Ishikawa (cell line): ENCODE measurements at regions not wholly inside any gene's neighbourhood (a gene's known extent, or its start where the extent isn't known, plus 50 kb on each side); places are given as distances from the start of the nearest gene placed in this dataset.

Experiments used
- CEBPB ChIP-seq: IDR thresholded peaks from 2 replicates; pipeline ENCODE4 v1.6.1; 2012
- CREB1 ChIP-seq: IDR thresholded peaks from 2 replicates; pipeline ENCODE4 v1.6.1; 2012; ENCODE audit warnings: low read depth
- EGR1 ChIP-seq: IDR thresholded peaks from 2 replicates; pipeline ENCODE4 v1.6.1; 2012
- EP300 ChIP-seq: IDR thresholded peaks from 2 replicates; pipeline ENCODE4 v1.6.1; 2012; ENCODE audit warnings: borderline replicate concordance
- FOXM1 ChIP-seq: IDR thresholded peaks from 2 replicates; pipeline ENCODE4 v1.6.1; 2012; ENCODE audit warnings: low read depth, borderline replicate concordance
- NFIC ChIP-seq: IDR thresholded peaks from 2 replicates; pipeline ENCODE4 v1.6.1; 2012
- RAD21 ChIP-seq: IDR thresholded peaks from 2 replicates; pipeline ENCODE4 v1.6.1; 2012; ENCODE audit warnings: low read depth
- TAF1 ChIP-seq: IDR thresholded peaks from 2 replicates; pipeline ENCODE4 v1.6.1; 2012; ENCODE audit warnings: low read depth, mild to moderate bottlenecking
- TCF12 ChIP-seq: IDR thresholded peaks from 2 replicates; pipeline ENCODE4 v1.6.1; 2012; ENCODE audit warnings: low read depth
- TEAD4 ChIP-seq: IDR thresholded peaks from 2 replicates; pipeline ENCODE4 v1.6.1; 2012
- YY1 ChIP-seq: IDR thresholded peaks from 2 replicates; pipeline ENCODE4 v1.6.1; 2012; ENCODE audit warnings: low read depth
- ZBTB7A ChIP-seq: IDR thresholded peaks from 2 replicates; pipeline ENCODE4 v1.6.1; 2012; ENCODE audit warnings: low read depth
- TF ChIP-seq, protein P1 (sequence below): IDR thresholded peaks from 2 replicates; pipeline ENCODE4 v1.6.1; 2012; ENCODE audit warnings: low read depth, mild to moderate bottlenecking
- TF ChIP-seq, protein P2 (sequence below): IDR thresholded peaks from 2 replicates; pipeline ENCODE4 v1.6.1; 2012
- TF ChIP-seq, protein P3 (sequence below): IDR thresholded peaks from 2 replicates; pipeline ENCODE4 v1.6.1; 2012

DNA sequence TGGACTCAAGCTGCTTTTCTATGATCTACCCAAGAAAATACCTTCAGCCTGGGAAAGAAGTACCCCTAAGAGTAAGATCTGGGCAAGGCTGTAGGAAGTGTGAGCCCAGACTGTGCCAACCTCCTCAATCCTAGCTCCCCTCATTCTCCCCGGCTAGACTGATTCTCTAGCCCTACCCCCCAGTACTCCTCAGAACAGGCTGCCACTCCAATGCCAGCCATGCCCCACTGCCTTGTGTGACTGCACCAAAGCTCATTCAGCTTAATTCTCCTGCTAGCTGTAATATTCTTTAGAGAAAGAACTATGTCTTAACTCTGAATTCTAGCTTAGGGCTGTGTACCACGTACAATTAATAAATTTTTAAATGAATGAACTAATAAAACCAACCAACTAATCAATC, 92.6 kb upstream of the AKIP1 start:
- TF ChIP-seq FOXM1 = no peak
- TF ChIP-seq, protein P1, sequence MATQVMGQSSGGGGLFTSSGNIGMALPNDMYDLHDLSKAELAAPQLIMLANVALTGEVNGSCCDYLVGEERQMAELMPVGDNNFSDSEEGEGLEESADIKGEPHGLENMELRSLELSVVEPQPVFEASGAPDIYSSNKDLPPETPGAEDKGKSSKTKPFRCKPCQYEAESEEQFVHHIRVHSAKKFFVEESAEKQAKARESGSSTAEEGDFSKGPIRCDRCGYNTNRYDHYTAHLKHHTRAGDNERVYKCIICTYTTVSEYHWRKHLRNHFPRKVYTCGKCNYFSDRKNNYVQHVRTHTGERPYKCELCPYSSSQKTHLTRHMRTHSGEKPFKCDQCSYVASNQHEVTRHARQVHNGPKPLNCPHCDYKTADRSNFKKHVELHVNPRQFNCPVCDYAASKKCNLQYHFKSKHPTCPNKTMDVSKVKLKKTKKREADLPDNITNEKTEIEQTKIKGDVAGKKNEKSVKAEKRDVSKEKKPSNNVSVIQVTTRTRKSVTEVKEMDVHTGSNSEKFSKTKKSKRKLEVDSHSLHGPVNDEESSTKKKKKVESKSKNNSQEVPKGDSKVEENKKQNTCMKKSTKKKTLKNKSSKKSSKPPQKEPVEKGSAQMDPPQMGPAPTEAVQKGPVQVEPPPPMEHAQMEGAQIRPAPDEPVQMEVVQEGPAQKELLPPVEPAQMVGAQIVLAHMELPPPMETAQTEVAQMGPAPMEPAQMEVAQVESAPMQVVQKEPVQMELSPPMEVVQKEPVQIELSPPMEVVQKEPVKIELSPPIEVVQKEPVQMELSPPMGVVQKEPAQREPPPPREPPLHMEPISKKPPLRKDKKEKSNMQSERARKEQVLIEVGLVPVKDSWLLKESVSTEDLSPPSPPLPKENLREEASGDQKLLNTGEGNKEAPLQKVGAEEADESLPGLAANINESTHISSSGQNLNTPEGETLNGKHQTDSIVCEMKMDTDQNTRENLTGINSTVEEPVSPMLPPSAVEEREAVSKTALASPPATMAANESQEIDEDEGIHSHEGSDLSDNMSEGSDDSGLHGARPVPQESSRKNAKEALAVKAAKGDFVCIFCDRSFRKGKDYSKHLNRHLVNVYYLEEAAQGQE = no peak
- TF ChIP-seq YY1 = no peak
- TF ChIP-seq ZBTB7A = no peak
- TF ChIP-seq CEBPB = no peak
- TF ChIP-seq EGR1 = no peak
- TF ChIP-seq TEAD4 = no peak
- TF ChIP-seq, protein P2, sequence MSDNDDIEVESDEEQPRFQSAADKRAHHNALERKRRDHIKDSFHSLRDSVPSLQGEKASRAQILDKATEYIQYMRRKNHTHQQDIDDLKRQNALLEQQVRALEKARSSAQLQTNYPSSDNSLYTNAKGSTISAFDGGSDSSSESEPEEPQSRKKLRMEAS = no peak
- TF ChIP-seq, protein P3, sequence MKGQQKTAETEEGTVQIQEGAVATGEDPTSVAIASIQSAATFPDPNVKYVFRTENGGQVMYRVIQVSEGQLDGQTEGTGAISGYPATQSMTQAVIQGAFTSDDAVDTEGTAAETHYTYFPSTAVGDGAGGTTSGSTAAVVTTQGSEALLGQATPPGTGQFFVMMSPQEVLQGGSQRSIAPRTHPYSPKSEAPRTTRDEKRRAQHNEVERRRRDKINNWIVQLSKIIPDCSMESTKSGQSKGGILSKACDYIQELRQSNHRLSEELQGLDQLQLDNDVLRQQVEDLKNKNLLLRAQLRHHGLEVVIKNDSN = no peak
- TF ChIP-seq TAF1 = no peak
- TF ChIP-seq EP300 = no peak
- no peak for TF ChIP-seq CREB1
- no peak for TF ChIP-seq TCF12
- TF ChIP-seq NFIC = no peak
- TF ChIP-seq RAD21 = no peak

DNA sequence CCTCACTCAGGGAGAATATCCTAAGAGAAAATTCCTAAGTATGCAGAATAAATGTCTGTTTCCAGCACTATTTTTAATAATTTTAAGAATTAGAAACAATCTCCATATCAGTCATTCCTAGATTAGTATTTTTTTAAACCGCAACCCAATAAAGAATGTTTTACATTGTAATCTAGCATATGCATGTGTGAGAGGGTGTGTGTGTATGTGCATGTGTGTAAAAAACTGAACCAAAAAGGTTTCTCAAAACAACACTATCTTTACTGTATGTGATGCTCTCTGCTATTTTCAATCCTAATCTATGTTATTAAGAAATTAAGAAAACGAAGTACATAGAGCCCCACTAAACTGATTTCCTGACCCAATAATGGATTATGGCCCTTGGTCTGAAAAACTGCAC, 90.6 kb upstream of the AKIP1 start:
- TF ChIP-seq TAF1 (no peak), CREB1 (no peak), TEAD4 (no peak)
- TF ChIP-seq, protein P3 = no peak

DNA sequence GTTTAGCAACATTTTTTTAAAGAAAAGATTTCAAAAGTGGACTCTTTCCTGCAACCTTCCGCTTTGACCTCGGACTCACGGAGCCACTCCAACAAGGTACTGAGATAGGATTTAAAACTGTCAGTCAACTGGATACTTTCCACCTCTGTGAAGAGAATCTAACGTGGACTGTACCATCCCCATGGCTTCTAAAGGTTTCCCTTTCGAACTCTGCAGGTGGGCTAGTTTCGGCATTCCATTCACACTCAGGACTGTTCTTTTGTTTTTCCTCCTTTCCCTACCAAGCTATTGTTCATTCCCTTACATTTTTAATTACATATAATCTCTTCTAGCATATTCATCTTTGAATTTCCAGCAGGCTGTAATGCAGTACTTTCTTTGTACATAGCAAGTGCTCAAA, 88.5 kb upstream of the AKIP1 start:
- TF ChIP-seq TAF1 = no peak

DNA sequence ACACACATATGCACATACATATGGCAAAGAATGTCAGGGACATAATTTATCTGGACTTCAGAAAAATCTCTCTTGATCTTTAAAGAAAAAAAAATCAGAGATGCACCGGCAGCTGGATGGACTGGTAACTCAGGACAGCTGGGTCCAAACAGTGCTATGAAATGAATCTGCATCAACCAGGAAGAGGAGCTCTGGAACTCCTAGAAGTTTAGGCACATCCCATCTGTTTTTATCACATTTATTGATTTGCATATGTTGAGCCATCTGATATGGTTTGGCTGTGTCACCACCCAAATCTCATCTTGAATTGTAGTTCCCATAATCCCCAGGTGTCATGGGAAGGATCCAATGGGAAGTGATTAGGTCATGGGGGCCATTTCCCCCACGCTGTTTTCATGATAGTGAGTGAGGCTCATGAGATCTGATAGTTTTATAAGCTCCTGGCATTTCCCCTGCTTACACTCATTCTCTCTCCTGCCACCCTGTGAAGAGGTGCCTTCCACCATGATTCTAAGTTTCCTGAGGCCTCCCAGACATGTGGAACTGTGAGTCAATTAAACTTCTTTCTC, 87.7 kb upstream of the AKIP1 start:
- TF ChIP-seq, protein P1 = no peak
- TF ChIP-seq CEBPB = no peak
- no peak for TF ChIP-seq FOXM1
- TF ChIP-seq, protein P2 = no peak
- TF ChIP-seq, protein P3 = no peak
- no peak for TF ChIP-seq CREB1
- TF ChIP-seq RAD21 = no peak
- TF ChIP-seq EP300 = no peak
- TF ChIP-seq NFIC = no peak
- no peak for TF ChIP-seq ZBTB7A
- no peak for TF ChIP-seq EGR1
- no peak for TF ChIP-seq TCF12
- no peak for TF ChIP-seq TEAD4
- no peak for TF ChIP-seq TAF1
- TF ChIP-seq YY1 = no peak

DNA sequence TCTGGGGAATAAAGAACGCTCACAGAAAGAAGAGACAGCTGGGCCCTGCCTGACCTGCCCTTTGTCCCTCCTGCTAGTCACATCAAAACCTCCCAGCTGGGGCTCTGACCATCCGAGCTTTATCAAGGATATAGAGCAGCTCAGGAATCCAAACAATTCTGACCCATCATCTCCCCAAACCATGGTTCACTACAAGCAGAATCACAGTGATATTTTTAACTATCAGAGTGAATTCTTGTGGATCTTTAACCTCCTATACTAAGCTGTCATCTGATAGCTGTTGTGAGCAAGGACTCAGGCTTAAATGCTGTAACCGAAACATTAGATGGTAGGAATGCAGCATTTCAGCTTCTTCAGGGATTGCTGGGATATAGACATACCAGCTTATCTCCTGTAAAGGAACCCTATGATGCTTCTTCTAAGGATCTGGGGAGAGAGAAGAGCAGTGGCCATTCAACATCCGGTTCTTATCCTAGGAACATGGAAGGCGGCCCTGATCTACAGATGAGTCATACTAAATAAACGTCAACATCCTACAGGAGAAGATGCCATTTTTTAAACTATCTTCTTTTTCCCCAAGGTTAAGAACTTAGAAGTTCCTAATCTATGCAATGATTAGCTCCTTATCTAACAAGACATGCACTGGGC, 84.7 kb upstream of the AKIP1 start:
- TF ChIP-seq, protein P2 = no peak
- TF ChIP-seq ZBTB7A (no peak), TAF1 (no peak), NFIC (no peak), CEBPB (no peak), EGR1 (no peak), EP300 (no peak), CREB1 (no peak), YY1 (no peak), RAD21 (no peak), FOXM1 (no peak), TEAD4 (no peak)
- TF ChIP-seq, protein P1 = no peak
- TF ChIP-seq, protein P3 = no peak
